GM19035 (cell line): ENCODE measurements at regions not wholly inside any gene's neighbourhood (a gene's known extent, or its start where the extent isn't known, plus 50 kb on each side); places are given as distances from the start of the nearest gene placed in this dataset.
A peak's percentile ranks its signal among the peaks of the same experiment; 100 is the strongest.

ENCODE experiments used
- ATAC-seq: cut with Tn5 transposase; IDR thresholded peaks from one replicate; pipeline ENCODE4 v1.9.1; 2021; ENCODE audit not compliant: unreplicated experiment

- ATAC-seq = no peak
Measured at GRCh38 chr17:14838567-14838966, 426.6 kb downstream of the PMP22 start.

- ATAC-seq = no peak
Measured at GRCh38 chr17:14833201-14833785, 431.8 kb downstream of the PMP22 start.

- ATAC-seq = no peak
Measured at GRCh38 chr17:14831491-14831890, 433.6 kb downstream of the PMP22 start.

GRCh38 chr17:14827396-14827919, 437.7 kb downstream of the PMP22 start:
- no peak for ATAC-seq

- no peak for ATAC-seq
Measured at GRCh38 chr17:14826358-14826757, 438.8 kb downstream of the PMP22 start.

- no peak for ATAC-seq
Measured at GRCh38 chr17:14818469-14818868, 446.7 kb downstream of the PMP22 start.

- ATAC-seq = no peak
Measured at GRCh38 chr17:14815079-14815478, 450.0 kb downstream of the PMP22 start.

- ATAC-seq = no peak
Measured at GRCh38 chr17:14813649-14814370, 451.3 kb downstream of the PMP22 start.

GRCh38 chr17:14808425-14808824, 456.7 kb downstream of the PMP22 start:
- ATAC-seq = no peak

- no peak for ATAC-seq
Measured at GRCh38 chr17:14805348-14805747, 459.8 kb downstream of the PMP22 start.

- ATAC-seq = no peak
Measured at GRCh38 chr17:14803826-14804225, 461.3 kb downstream of the PMP22 start.

- ATAC-seq = no peak
Measured at GRCh38 chr17:14797801-14798200, 467.3 kb downstream of the PMP22 start.

- no peak for ATAC-seq
Measured at GRCh38 chr17:14797021-14797420, 468.1 kb downstream of the PMP22 start.

GRCh38 chr17:14794961-14795360, 470.2 kb downstream of the PMP22 start:
- no peak for ATAC-seq

- ATAC-seq = no peak
Measured at GRCh38 chr17:14793237-14793636, 471.9 kb downstream of the PMP22 start.

- ATAC-seq = no peak
Measured at GRCh38 chr17:14792746-14793145, 472.4 kb downstream of the PMP22 start.

GRCh38 chr17:14791221-14791620, 473.9 kb downstream of the PMP22 start:
- no peak for ATAC-seq

GRCh38 chr17:14790521-14790920, 474.6 kb downstream of the PMP22 start:
- no peak for ATAC-seq

GRCh38 chr17:14784997-14785696, 480.0 kb downstream of the PMP22 start:
- ATAC-seq = peak; percentile 70

GRCh38 chr17:14781123-14781522, 480.2 kb downstream of the HS3ST3B1 start:
- ATAC-seq = no peak

- ATAC-seq = no peak
Measured at GRCh38 chr17:14780097-14780651, 479.3 kb downstream of the HS3ST3B1 start.

GRCh38 chr17:14779241-14779640, 478.4 kb downstream of the HS3ST3B1 start:
- no peak for ATAC-seq
